H1 (cell line): ENCODE measurements at regions not wholly inside any gene's neighbourhood (a gene's known extent, or its start where the extent isn't known, plus 50 kb on each side); places are given as distances from the start of the nearest gene placed in this dataset.

Source experiments
- CTCF ChIA-PET: fragments of 300-600 bp; sonication (Branson Sonifier 250); formaldehyde crosslinking; loops from one replicate; lab custom pipeline; 2021; ENCODE audit not compliant: partially characterized antibody; lab: Charles Lee
- POLR2A ChIA-PET: fragments of 300-600 bp; sonication (Branson Sonifier 250); formaldehyde crosslinking; loops from one replicate; lab custom pipeline; 2021; ENCODE audit warnings: inconsistent platforms; ENCODE audit not compliant: partially characterized antibody; lab: Charles Lee
- DNase-seq, 2 experiments: peaks; one replicate each; pipeline versions ENCODE4 v3.0.0 to v3.0.0-alpha.2; 2010 to 2022; ENCODE audit warnings: low spot score in 2 of 2, low read depth in 1 of 2, mixed read lengths in 1 of 2
- FAIRE-seq: peaks from 2 replicates; lab custom pipeline; 2011; peaks lifted over from hg19 to GRCh38; lab: Jason Lieb, UNC
- H2AFZ ChIP-seq: 2 replicates; pipeline ENCODE4 v1.8.1; 2012; ENCODE audit warnings: low read length, inconsistent platforms
- H2AK5ac ChIP-seq: 2 replicates; pipeline ENCODE4 v1.6.1; 2013; ENCODE audit warnings: low read depth, low read length
- H2BK120ac ChIP-seq: replicated peaks from 2 replicates; pipeline ENCODE3; 2013; ENCODE audit warnings: low read depth, low read length, inconsistent platforms
- H2BK12ac ChIP-seq: 2 replicates; pipeline ENCODE4 v1.6.1; 2013; ENCODE audit warnings: low read depth, low read length
- H2BK15ac ChIP-seq: 2 replicates; pipeline ENCODE4 v1.6.1; 2013; ENCODE audit warnings: low read length
- H2BK20ac ChIP-seq: 2 replicates; pipeline ENCODE4 v1.6.1; 2013; ENCODE audit warnings: low read length
- H2BK5ac ChIP-seq: 2 replicates; pipeline ENCODE4 v1.6.1; 2013; ENCODE audit warnings: low read depth, low read length
- H3K14ac ChIP-seq: 2 replicates; pipeline ENCODE4 v1.6.1; 2013; ENCODE audit warnings: inconsistent platforms; ENCODE audit not compliant: insufficient read length
- H3K18ac ChIP-seq: 2 replicates; pipeline ENCODE4 v1.6.1; 2013; ENCODE audit warnings: low read length; ENCODE audit errors: extremely low read depth
- H3K23ac ChIP-seq: 2 replicates; pipeline ENCODE4 v1.6.1; 2013; ENCODE audit warnings: inconsistent platforms; ENCODE audit not compliant: insufficient read length
- H3K23me2 ChIP-seq: 2 replicates; pipeline ENCODE4 v1.6.1; 2013; ENCODE audit warnings: low read depth, low read length
- H3K27ac ChIP-seq: 2 replicates; pipeline ENCODE4 v1.6.1; 2011; ENCODE audit warnings: low read depth, low read length, inconsistent platforms
- H3K27me3 ChIP-seq, 4 experiments: replicated peaks in 1 of 4; 1 replicate in 1 of 4; 2 replicates in 3 of 4; pipeline versions ENCODE4 v1.6.1 to v1.8.1; 2011 to 2013; ENCODE audit warnings: low read length in 3 of 4, mild to moderate bottlenecking in 3 of 4, inconsistent platforms in 2 of 4, mixed read lengths in 2 of 4, moderate library complexity in 1 of 4; ENCODE audit not compliant: control insufficient read depth in 3 of 4, insufficient read depth in 3 of 4; ENCODE audit errors: extremely low read depth in 1 of 4
- H3K36me3 ChIP-seq, 4 experiments: 2 replicates each; pipeline versions ENCODE4 v1.6.1 to v1.8.1; 2011 to 2013; ENCODE audit warnings: mild to moderate bottlenecking in 4 of 4, low read length in 3 of 4, moderate library complexity in 2 of 4, control low read depth in 1 of 4, inconsistent platforms in 1 of 4; ENCODE audit not compliant: insufficient read depth in 4 of 4, control insufficient read depth in 2 of 4
- H3K4ac ChIP-seq: replicated peaks from 2 replicates; pipeline ENCODE3; 2013; ENCODE audit warnings: low read length, low read depth, mixed read lengths, inconsistent platforms; ENCODE audit not compliant: insufficient read length
- H3K4me1 ChIP-seq, 4 experiments: replicated peaks in 1 of 4; 1 replicate in 1 of 4; 2 replicates in 3 of 4; pipeline versions ENCODE4 v1.6.1 to v1.8.1; 2011 to 2013; ENCODE audit warnings: low read length in 3 of 4, inconsistent platforms in 2 of 4, mixed read lengths in 1 of 4; ENCODE audit not compliant: insufficient read depth in 4 of 4, control insufficient read depth in 3 of 4
- H3K4me2 ChIP-seq, 2 experiments: 2 replicates each; pipeline versions ENCODE4 v1.6.1 to v1.8.1; 2011 to 2013; ENCODE audit warnings: low read depth in 2 of 2, low read length in 2 of 2, control low read depth in 1 of 2, inconsistent platforms in 1 of 2, mild to moderate bottlenecking in 1 of 2; ENCODE audit not compliant: insufficient read depth in 1 of 2
- H3K4me3 ChIP-seq, 4 experiments: fragments of 200-600, 300-600 bp in 1 of 4; sonication (generic), shearing (Covaris generic), sonication (Bioruptor Twin) in 1 of 4; 2 replicates each; pipeline versions ENCODE4 v1.5.1 to v1.8.1; 2011 to 2016; ENCODE audit warnings: low read length in 4 of 4, low read depth in 3 of 4, control low read depth in 2 of 4, inconsistent platforms in 2 of 4, mild to moderate bottlenecking in 2 of 4, mixed read lengths in 1 of 4, moderate library complexity in 1 of 4; ENCODE audit not compliant: insufficient read depth in 2 of 4; ENCODE audit errors: extremely low read depth in 1 of 4
- H3K56ac ChIP-seq: replicated peaks from 2 replicates; pipeline ENCODE3; 2013; ENCODE audit warnings: low read depth, mild to moderate bottlenecking, mixed read lengths, low read length, inconsistent platforms; ENCODE audit not compliant: insufficient read length
- H3K79me1 ChIP-seq: 2 replicates; pipeline ENCODE4 v1.6.1; 2013; ENCODE audit warnings: low read depth, low read length, control low read depth
- H3K79me2 ChIP-seq, 2 experiments: 2 replicates each; pipeline versions ENCODE4 v1.6.1 to v1.8.1; 2012 to 2013; ENCODE audit warnings: low read length in 2 of 2, mild to moderate bottlenecking in 2 of 2, inconsistent platforms in 1 of 2; ENCODE audit not compliant: insufficient read depth in 2 of 2, control insufficient read depth in 1 of 2
- H3K9ac ChIP-seq, 4 experiments: replicated peaks in 1 of 4; 1 replicate in 1 of 4; 2 replicates in 3 of 4; pipeline versions ENCODE4 v1.6.1 to v1.8.1; 2011 to 2013; ENCODE audit warnings: low read depth in 3 of 4, low read length in 3 of 4, control low read depth in 2 of 4, mild to moderate bottlenecking in 2 of 4, moderate library complexity in 2 of 4, inconsistent platforms in 1 of 4; ENCODE audit errors: extremely low read depth in 1 of 4
- H3K9me3 ChIP-seq, 2 experiments: 2 replicates each; pipeline versions ENCODE4 v1.6.1 to v1.8.1; 2012 to 2013; ENCODE audit warnings: mild to moderate bottlenecking in 2 of 2, moderate library complexity in 2 of 2, control low read depth in 1 of 2, inconsistent platforms in 1 of 2, low read depth in 1 of 2, low read length in 1 of 2, mixed read lengths in 1 of 2; ENCODE audit not compliant: insufficient read depth in 2 of 2
- H4K20me1 ChIP-seq, 2 experiments: replicated peaks in 1 of 2; 2 replicates each; pipeline versions ENCODE3 to v1.8.1; 2011 to 2013; ENCODE audit warnings: inconsistent platforms in 2 of 2, low read length in 2 of 2, mild to moderate bottlenecking in 1 of 2; ENCODE audit not compliant: insufficient read depth in 2 of 2, control insufficient read depth in 1 of 2
- H4K5ac ChIP-seq: 2 replicates; pipeline ENCODE4 v1.6.1; 2013; ENCODE audit warnings: low read length, low read depth, mixed read lengths, inconsistent platforms; ENCODE audit not compliant: insufficient read length
- H4K8ac ChIP-seq: 2 replicates; pipeline ENCODE4 v1.8.0; 2013; ENCODE audit warnings: mild to moderate bottlenecking, moderate library complexity, low read length, inconsistent platforms; ENCODE audit not compliant: insufficient read depth; ENCODE audit errors: extremely low read depth
- H4K91ac ChIP-seq: replicated peaks from 2 replicates; pipeline ENCODE3; 2013; ENCODE audit warnings: low read length, mixed read lengths, inconsistent platforms; ENCODE audit not compliant: insufficient read length
- WGBS, 2 experiments: shearing (Covaris generic) in 1 of 2; methylation state at CpG; one replicate each; pipeline versions ENCODE4 v1.1.6 to v1.1.7; 2013 to 2015; ENCODE audit warnings: low lambda C conversion rate in 2 of 2, mixed read lengths in 2 of 2, inconsistent platforms in 1 of 2, low coverage in 1 of 2, missing lambda C conversion rate in 1 of 2; ENCODE audit not compliant: insufficient replicate concordance in 2 of 2, insufficient coverage in 1 of 2, insufficient read length in 1 of 2; ENCODE audit errors: extremely low coverage in 1 of 2, missing lambda C conversion rate in 1 of 2; 5-methylcytosine and 5-hydroxymethylcytosine counted together
- TF ChIP-seq, protein P1 (sequence below): IDR thresholded peaks from 2 replicates; pipeline ENCODE4 v1.6.1; 2012; ENCODE audit warnings: inconsistent platforms

DNA sequence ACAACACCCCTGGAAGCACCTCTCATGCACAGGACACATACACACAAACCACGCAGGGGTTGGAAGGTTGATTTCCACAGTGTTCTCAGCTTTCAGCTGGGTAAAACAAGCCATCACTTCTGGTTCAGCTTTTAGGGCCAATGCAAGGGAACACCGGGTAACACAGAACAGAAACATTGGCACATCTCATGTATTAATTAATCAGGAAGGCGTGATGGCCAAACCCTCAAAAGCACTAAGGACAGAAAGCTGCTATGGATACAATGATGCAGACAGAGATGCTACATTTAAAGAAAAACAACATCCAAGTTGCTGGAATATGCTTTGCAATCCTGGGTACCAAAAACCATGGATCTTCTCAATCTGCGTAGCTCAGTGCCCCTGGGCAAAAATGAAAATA lies 104.3 kb upstream of the BEND6 start:
- no peaks in the 10 kb centered on the region for H3K36me3 ChIP-seq
- no peak overlapping the region for H3K4ac ChIP-seq
- peaks cover 0 to 1% of the 10 kb centered on the region in 2 experiments for H4K20me1 ChIP-seq
- H3K18ac ChIP-seq = peak overlapping the region; percentile 73; the same call in 1 of the 2 replicates
- POLR2A ChIA-PET = interaction anchor here (0.5 to 2.9 kb wide), 13 partner anchors 9 to 213 kb away, joined by 3 to 15 read pairs (median 3); partner anchors contain the start of gene BEND6
- peak overlapping the region; percentile 85; the same call in 1 of the 2 replicates for H2BK12ac ChIP-seq
- peaks cover 0 to 35% of the 10 kb centered on the region in 2 experiments; a peak in 2 of 4 replicates for H3K79me2 ChIP-seq
- H2AK5ac ChIP-seq = peak overlapping the region; percentile 71; the same call in 1 of the 2 replicates
- peaks cover 11% of the 10 kb centered on the region for H3K23me2 ChIP-seq
- H3K4me2 ChIP-seq = peak overlapping the region; percentile 77 to 98
- no peaks in the 10 kb centered on the region for H3K9me3 ChIP-seq
- peak overlapping the region; percentile 68; the same call in 1 of the 2 replicates for H2BK20ac ChIP-seq
- H4K8ac ChIP-seq = no peak overlapping the region
- no peak overlapping the region for H4K91ac ChIP-seq
- no peak for FAIRE-seq
- H3K14ac ChIP-seq = no peak overlapping the region
- H3K4me1 ChIP-seq = peaks cover 5 to 18% (median 14%) of the 10 kb centered on the region in 4 experiments; a peak in 6 of 7 replicates
- no peak overlapping the region for H3K23ac ChIP-seq
- 48% methylated on average over 4 of the region's 4 CpGs; no CpG with 5 or more reads in 1 of the 2 experiments for WGBS, 2 experiments
- CTCF ChIA-PET = interaction anchor here (0.7 to 7.1 kb wide), 35 partner anchors 8 to 257 kb away, joined by 3 to 71 read pairs (median 5); partner anchors contain the start of gene DST
- H3K79me1 ChIP-seq = no peaks in the 10 kb centered on the region; the same call in 1 of the 2 replicates
- H3K4me3 ChIP-seq = peak overlapping the region; percentile 74 to 82 (median 79); a peak in 7 of 8 replicates
- no peak for DNase-seq
- no peak overlapping the region for H2BK15ac ChIP-seq
- H2BK5ac ChIP-seq = peak overlapping the region; percentile 54
- H3K9ac ChIP-seq = no peak overlapping the region
- no peak overlapping the region for H4K5ac ChIP-seq
- H2AFZ ChIP-seq = no peak overlapping the region
- H3K27me3 ChIP-seq = no peaks in the 10 kb centered on the region
- H3K27ac ChIP-seq = no peak overlapping the region
- H2BK120ac ChIP-seq = no peak overlapping the region
- no peak overlapping the region for H3K56ac ChIP-seq
- TF ChIP-seq, protein P1, sequence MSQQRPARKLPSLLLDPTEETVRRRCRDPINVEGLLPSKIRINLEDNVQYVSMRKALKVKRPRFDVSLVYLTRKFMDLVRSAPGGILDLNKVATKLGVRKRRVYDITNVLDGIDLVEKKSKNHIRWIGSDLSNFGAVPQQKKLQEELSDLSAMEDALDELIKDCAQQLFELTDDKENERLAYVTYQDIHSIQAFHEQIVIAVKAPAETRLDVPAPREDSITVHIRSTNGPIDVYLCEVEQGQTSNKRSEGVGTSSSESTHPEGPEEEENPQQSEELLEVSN = no peak
